WI38 (cell line): ENCODE measurements at regions not wholly inside any gene's neighbourhood (a gene's known extent, or its start where the extent isn't known, plus 50 kb on each side); places are given as distances from the start of the nearest gene placed in this dataset.

Experiments used
- H3K4me3 ChIP-seq: 2 replicates; pipeline ENCODE4 v1.5.1; 2011; ENCODE audit warnings: low read depth, mild to moderate bottlenecking, control low read depth, low read length
- TF ChIP-seq, protein P1 (sequence below): IDR thresholded peaks from 2 replicates; pipeline ENCODE4 v1.5.1; 2012; ENCODE audit warnings: low read depth, mild to moderate bottlenecking, control low read depth, low read length

DNA sequence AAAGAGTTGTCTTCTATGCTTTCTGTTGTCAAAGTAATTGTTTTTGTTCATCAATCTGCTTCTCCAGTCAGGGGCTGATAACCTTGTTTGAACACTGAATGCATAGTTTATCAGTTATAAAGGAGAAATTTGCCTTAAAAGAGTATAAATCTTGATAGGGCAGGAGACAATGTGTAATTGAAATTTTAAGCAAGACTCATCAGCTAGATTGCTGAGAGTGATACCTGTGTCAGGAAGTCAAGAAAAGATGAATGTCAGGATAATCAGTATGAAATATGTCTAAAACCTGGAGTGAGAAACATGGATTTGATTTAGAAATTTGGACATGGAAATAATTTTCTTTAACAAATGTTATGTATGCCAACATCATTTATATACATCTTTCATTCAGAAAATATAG is 1258.1 kb downstream of the EFNA5 start:
- H3K4me3 ChIP-seq = no peak overlapping the region

DNA sequence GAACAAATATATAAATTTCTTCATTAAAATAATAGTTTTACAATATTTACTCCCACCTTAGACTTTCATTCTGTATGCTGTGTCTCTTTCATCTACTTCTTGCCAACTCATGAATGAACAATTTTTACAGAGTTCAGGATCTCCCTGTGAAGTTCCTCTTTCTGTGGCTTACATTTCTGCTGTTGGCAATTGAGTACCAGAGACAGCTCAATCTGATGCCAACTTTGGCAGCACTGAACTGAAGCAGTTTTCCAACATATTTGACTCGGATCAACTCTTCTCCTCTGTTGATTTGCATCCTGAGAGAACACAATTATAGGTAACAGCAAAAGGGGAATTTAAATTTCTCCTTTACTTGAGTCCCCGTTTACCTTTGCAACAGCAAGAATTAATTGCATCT is 1262.2 kb downstream of the EFNA5 start:
- TF ChIP-seq, protein P1, sequence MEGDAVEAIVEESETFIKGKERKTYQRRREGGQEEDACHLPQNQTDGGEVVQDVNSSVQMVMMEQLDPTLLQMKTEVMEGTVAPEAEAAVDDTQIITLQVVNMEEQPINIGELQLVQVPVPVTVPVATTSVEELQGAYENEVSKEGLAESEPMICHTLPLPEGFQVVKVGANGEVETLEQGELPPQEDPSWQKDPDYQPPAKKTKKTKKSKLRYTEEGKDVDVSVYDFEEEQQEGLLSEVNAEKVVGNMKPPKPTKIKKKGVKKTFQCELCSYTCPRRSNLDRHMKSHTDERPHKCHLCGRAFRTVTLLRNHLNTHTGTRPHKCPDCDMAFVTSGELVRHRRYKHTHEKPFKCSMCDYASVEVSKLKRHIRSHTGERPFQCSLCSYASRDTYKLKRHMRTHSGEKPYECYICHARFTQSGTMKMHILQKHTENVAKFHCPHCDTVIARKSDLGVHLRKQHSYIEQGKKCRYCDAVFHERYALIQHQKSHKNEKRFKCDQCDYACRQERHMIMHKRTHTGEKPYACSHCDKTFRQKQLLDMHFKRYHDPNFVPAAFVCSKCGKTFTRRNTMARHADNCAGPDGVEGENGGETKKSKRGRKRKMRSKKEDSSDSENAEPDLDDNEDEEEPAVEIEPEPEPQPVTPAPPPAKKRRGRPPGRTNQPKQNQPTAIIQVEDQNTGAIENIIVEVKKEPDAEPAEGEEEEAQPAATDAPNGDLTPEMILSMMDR = no peak
- H3K4me3 ChIP-seq = no peak overlapping the region

More for the DNA sequence above, 1258.1 kb downstream of the EFNA5 start:
- TF ChIP-seq, protein P1 = no peak

DNA sequence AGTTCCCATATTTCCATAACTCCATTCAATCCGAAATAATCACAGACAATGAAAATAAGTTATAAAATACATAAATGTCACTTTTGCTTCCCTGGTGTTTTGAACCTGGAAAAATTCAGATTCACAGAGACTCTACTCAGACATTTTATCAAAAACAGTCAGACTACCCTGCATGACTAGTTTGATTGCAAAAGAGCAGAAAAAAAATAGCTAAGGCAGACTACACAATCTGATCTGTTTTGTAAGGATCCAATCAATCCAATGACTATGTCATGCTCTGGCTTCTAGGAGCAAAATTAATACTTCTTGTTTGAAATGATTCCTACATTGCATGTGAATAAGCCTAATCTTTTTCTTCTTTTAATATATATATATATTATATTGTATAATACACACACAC is 1262.6 kb downstream of the EFNA5 start:
- no peak overlapping the region for H3K4me3 ChIP-seq
- TF ChIP-seq, protein P1 = no peak

DNA sequence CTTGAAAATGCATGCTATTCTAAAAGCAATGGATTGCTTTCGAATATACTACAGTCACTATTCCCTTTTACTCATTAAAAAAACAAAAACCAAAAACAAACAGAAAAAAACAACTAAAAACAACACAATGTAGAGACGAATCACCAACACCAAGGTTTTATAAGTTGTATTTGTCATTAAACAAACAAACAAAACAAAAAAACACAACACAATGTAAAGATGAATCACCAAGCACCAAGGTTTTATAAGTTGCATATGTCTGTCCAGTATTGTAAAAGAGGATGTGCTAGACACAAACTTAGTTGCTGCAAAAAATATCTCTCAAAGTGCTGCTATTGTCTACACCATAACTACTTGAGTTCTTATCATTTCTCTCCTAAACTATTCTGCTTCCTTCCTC is 1269.2 kb downstream of the EFNA5 start:
- TF ChIP-seq, protein P1 = no peak

DNA sequence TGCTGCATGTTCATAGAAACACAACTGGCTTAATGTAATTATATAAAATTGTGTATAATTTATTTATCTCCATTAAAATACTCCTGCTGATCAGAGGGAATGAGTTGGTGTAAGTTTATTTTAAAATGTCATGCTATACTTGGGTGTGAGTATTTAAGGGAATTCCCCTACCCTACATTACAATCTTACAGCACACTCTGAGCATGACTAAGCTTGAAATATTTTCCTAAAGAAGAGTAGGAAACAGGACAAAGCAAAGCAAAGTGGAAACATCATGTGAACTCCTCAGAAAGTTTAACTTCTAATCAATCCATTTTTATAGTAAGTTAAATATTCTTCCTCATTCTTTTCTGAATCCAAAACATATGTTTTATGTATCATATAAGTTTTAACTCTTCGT is 1271.3 kb downstream of the EFNA5 start:
- TF ChIP-seq, protein P1 = no peak
- H3K4me3 ChIP-seq = no peak overlapping the region

More for the DNA sequence above, 1269.2 kb downstream of the EFNA5 start:
- H3K4me3 ChIP-seq = no peak overlapping the region

DNA sequence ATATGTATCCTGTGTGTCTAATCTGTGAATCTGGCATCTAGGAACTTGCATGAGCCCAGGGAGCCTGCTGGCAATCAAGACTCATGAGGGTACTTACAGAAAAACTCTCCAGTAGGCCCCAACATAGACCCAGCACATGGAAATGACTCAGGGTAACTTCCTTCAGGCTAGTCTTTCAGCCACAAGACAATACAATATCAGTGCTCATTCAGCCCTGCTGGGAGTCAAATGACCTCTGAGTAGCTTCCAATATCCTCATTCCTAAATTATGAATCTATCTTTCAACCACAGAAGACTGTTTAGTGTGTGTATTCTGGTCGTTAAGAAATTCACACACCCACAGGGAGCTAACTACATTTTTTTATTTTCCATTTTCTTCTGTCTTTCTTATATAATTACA is 1273.0 kb downstream of the EFNA5 start:
- H3K4me3 ChIP-seq = no peak overlapping the region
- TF ChIP-seq, protein P1 = no peak

DNA sequence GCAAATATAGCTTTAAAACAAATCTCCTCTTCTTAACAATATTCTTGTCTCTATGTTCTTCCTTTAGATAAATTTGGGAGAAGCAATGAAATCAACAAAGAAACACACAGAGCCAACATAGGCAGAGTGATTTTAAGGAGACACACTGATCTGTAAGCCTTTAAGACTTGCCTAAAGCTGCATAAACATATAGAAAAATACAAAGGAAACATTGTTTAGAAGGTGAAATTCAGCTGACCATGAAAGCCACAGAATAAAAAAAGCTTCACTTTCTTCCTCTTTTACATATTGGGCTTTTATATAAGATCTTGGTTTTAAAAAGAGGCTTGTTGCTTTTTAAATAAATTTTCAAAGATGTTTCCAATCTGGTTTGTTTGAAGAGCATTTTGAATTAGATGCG is 1277.5 kb downstream of the EFNA5 start:
- TF ChIP-seq, protein P1 = no peak
- H3K4me3 ChIP-seq = no peak overlapping the region
